ENCODE measurements at regions not wholly inside any gene's neighbourhood (a gene's known extent, or its start where the extent isn't known, plus 50 kb on each side); places are given as distances from the start of the nearest gene placed in this dataset.

DNA sequence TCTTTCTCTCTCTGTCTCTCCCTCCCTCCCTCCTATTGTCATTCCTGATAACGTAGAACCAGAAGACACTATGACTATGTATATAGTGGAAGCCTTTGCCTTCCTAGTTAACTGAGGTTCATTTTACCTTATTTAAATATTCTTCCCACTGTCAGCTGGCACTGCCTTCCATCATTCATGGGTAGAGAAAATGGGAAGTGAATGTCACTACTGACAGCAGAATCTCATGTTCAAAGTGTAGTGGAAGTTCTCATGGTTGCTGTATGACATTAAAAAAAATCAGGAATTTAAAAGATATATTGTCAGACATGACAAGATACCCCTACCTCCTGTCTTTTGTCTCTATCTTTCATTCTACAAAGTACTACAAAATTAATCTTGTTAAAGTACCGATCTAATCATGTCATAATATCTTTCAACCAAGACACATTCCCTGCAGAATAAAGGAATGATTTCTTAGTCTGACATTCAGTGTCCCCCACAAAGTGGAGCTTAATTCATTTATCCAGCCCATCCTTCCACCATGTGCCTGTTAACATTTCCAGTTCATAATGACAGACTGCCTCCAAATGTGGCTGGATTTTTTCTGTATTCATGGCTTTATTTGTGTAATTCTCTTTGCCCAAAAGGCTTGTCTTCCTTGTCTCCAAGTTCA lies 250.1 kb upstream of the CDH20 start:
- Histone ChIP-seq H3K4me3 (replicated peaks in 1 of 4; ENCODE audit: control extremely low read depth in 1 of 4, insufficient read depth in 1 of 4, low read depth in 3 of 4, low read length in 4 of 4) (no peak overlapping the region), H3K9ac (ENCODE audit: insufficient read depth, low read length) (no peak overlapping the region), H3K27ac (ENCODE audit: insufficient read depth, low read length) (no peak overlapping the region), H3K9me3 (ENCODE audit: control insufficient read depth, insufficient read depth, low read depth, low read length) (no peaks in the 10 kb centered on the region), H3K4me1 (ENCODE audit: control insufficient read depth, extremely low read depth, insufficient read depth, low read length) (no peaks in the 10 kb centered on the region), H3K79me2 (ENCODE audit: control insufficient read depth, insufficient read depth, low read length) (no peaks in the 10 kb centered on the region), H4K20me1 (ENCODE audit: control insufficient read depth, extremely low read depth, insufficient read depth, low read length) (no peaks in the 10 kb centered on the region), H2AFZ (ENCODE audit: low read length) (no peak overlapping the region), H3K36me3 (ENCODE audit: control insufficient read depth, insufficient read depth, low read length) (no peaks in the 10 kb centered on the region), H3K27me3 (ENCODE audit: control insufficient read depth, insufficient read depth, low read length) (no peaks in the 10 kb centered on the region), H3K4me2 (ENCODE audit: extremely low read depth, insufficient read depth, low read length) (no peak overlapping the region)
- DNase-seq (ENCODE audit: low read depth in 2 of 2), result no peak
- TF ChIP-seq, protein P1, sequence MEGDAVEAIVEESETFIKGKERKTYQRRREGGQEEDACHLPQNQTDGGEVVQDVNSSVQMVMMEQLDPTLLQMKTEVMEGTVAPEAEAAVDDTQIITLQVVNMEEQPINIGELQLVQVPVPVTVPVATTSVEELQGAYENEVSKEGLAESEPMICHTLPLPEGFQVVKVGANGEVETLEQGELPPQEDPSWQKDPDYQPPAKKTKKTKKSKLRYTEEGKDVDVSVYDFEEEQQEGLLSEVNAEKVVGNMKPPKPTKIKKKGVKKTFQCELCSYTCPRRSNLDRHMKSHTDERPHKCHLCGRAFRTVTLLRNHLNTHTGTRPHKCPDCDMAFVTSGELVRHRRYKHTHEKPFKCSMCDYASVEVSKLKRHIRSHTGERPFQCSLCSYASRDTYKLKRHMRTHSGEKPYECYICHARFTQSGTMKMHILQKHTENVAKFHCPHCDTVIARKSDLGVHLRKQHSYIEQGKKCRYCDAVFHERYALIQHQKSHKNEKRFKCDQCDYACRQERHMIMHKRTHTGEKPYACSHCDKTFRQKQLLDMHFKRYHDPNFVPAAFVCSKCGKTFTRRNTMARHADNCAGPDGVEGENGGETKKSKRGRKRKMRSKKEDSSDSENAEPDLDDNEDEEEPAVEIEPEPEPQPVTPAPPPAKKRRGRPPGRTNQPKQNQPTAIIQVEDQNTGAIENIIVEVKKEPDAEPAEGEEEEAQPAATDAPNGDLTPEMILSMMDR (conservative IDR thresholded peaks at IDR 0.05 in 1 of 2, IDR thresholded peaks at IDR 0.05 in 1 of 2; ENCODE audit: low read depth in 1 of 2, low read length in 2 of 2), result no peak
- TF ChIP-seq EZH2 (IDR thresholded peaks at IDR 0.05; ENCODE audit: low read length, missing control alignments), result no peak

DNA sequence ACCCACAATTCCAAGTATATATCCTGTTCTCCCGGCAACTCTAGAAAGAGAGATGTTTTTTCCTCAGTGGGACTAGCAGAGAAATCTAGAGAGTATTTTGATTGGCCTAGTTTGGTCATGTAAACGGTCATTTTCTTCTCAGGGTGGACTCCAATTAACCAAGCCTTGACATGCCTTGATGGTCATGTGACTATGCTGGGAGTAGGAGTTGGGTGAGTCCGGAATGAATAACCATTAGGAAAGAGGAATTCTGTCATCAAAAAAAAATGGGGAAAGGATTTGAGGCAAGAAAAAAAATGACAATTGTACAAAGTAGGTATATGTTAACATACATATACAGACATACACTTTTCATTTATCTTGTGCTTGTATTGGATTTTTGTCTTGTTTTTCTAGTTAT lies 248.2 kb upstream of the CDH20 start:
- H3K79me2 ChIP-seq (ENCODE audit: control insufficient read depth, insufficient read depth, low read length), result no peaks in the 10 kb centered on the region
- no peak overlapping the region for H2AFZ ChIP-seq (ENCODE audit: low read length)

DNA sequence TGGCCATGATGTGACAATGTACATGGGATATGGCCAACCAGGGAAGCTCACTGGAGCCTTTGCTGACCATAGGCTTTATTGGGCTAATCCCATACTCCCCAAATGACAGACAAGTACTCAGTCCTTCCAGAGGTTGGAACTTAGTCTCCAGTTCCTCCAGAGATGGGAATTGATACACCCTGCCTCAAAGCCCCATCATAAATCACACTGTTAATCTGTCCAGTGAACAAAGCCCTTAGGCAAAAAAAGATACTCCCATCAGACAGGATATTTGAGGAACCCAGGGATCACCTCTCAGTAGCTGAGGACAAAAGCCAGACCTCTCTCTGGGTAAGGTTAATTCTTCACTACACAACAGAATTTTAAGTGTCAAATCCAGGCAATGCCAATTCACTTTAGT lies 247.5 kb upstream of the CDH20 start:
- no peak overlapping the region for H3K4me2 ChIP-seq (ENCODE audit: extremely low read depth, insufficient read depth, low read length)
- H3K4me3 ChIP-seq (replicated peaks in 1 of 4; ENCODE audit: control extremely low read depth in 1 of 4, insufficient read depth in 1 of 4, low read depth in 3 of 4, low read length in 4 of 4), result no peak overlapping the region
- H2AFZ ChIP-seq (ENCODE audit: low read length), result no peak overlapping the region
- DNase-seq (ENCODE audit: low read depth in 2 of 2), result no peak
- no peak for TF ChIP-seq EZH2 (IDR thresholded peaks at IDR 0.05; ENCODE audit: low read length, missing control alignments)
- TF ChIP-seq, protein P1 (conservative IDR thresholded peaks at IDR 0.05 in 1 of 2, IDR thresholded peaks at IDR 0.05 in 1 of 2; ENCODE audit: low read depth in 1 of 2, low read length in 2 of 2), result no peak
- H3K79me2 ChIP-seq (ENCODE audit: control insufficient read depth, insufficient read depth, low read length), result no peaks in the 10 kb centered on the region
- no peaks in the 10 kb centered on the region for H3K27me3 ChIP-seq (ENCODE audit: control insufficient read depth, insufficient read depth, low read length)
- no peak overlapping the region for H3K9ac ChIP-seq (ENCODE audit: insufficient read depth, low read length)
- H3K9me3 ChIP-seq (ENCODE audit: control insufficient read depth, insufficient read depth, low read depth, low read length), result no peaks in the 10 kb centered on the region
- no peak overlapping the region for H3K27ac ChIP-seq (ENCODE audit: insufficient read depth, low read length)
- H4K20me1 ChIP-seq (ENCODE audit: control insufficient read depth, extremely low read depth, insufficient read depth, low read length), result no peaks in the 10 kb centered on the region
- no peaks in the 10 kb centered on the region for H3K4me1 ChIP-seq (ENCODE audit: control insufficient read depth, extremely low read depth, insufficient read depth, low read length)
- no peaks in the 10 kb centered on the region for H3K36me3 ChIP-seq (ENCODE audit: control insufficient read depth, insufficient read depth, low read length)

More for the DNA sequence above, 248.2 kb upstream of the CDH20 start:
- Histone ChIP-seq H3K9ac (ENCODE audit: insufficient read depth, low read length) (no peak overlapping the region), H3K9me3 (ENCODE audit: control insufficient read depth, insufficient read depth, low read depth, low read length) (no peaks in the 10 kb centered on the region), H3K36me3 (ENCODE audit: control insufficient read depth, insufficient read depth, low read length) (no peaks in the 10 kb centered on the region), H3K4me3 (replicated peaks in 1 of 4; ENCODE audit: control extremely low read depth in 1 of 4, insufficient read depth in 1 of 4, low read depth in 3 of 4, low read length in 4 of 4) (no peak overlapping the region), H4K20me1 (ENCODE audit: control insufficient read depth, extremely low read depth, insufficient read depth, low read length) (no peaks in the 10 kb centered on the region), H3K4me1 (ENCODE audit: control insufficient read depth, extremely low read depth, insufficient read depth, low read length) (no peaks in the 10 kb centered on the region), H3K27ac (ENCODE audit: insufficient read depth, low read length) (no peak overlapping the region), H3K27me3 (ENCODE audit: control insufficient read depth, insufficient read depth, low read length) (no peaks in the 10 kb centered on the region), H3K4me2 (ENCODE audit: extremely low read depth, insufficient read depth, low read length) (no peak overlapping the region)
- TF ChIP-seq, protein P1 (conservative IDR thresholded peaks at IDR 0.05 in 1 of 2, IDR thresholded peaks at IDR 0.05 in 1 of 2; ENCODE audit: low read depth in 1 of 2, low read length in 2 of 2), result no peak
- TF ChIP-seq EZH2 (IDR thresholded peaks at IDR 0.05; ENCODE audit: low read length, missing control alignments), result no peak
- DNase-seq (ENCODE audit: low read depth in 2 of 2), result no peak

Data from fibroblast of lung (primary cell).